ENCODE measurements at regions not wholly inside any gene's neighbourhood (a gene's known extent, or its start where the extent isn't known, plus 50 kb on each side); places are given as distances from the start of the nearest gene placed in this dataset.

GRCh38 chr20:40589581-40589980, 99.5 kb downstream of the MAFB start:
- Histone ChIP-seq H3K4me1 (ENCODE audit: insufficient read depth, low read length, severe bottlenecking) (no peaks in the 10 kb centered on the region), H4K20me1 (ENCODE audit: insufficient read depth, low read length) (no peaks in the 10 kb centered on the region), H3K9me3 (ENCODE audit: low read length) (no peaks in the 10 kb centered on the region), H3K9me2 (ENCODE audit: low read depth, low read length) (no peaks in the 10 kb centered on the region), H3F3A (ENCODE audit: insufficient read depth, low read length) (no peaks in the 10 kb centered on the region), H3K4me2 (ENCODE audit: low read length) (no peak overlapping the region), H2AFZ (ENCODE audit: low read length) (no peak overlapping the region), H3K27me3 (ENCODE audit: insufficient read depth, low read length) (no peaks in the 10 kb centered on the region), H3K79me2 (ENCODE audit: insufficient read depth, low read length) (no peaks in the 10 kb centered on the region), H3K36me3 (ENCODE audit: insufficient read depth, low read length) (no peaks in the 10 kb centered on the region), H3K4me3 (ENCODE audit: low read depth, low read length, poor library complexity, severe bottlenecking) (no peak overlapping the region), H3K9ac (ENCODE audit: low read length) (no peak overlapping the region), H3K27ac (ENCODE audit: low read depth, low read length, poor library complexity, severe bottlenecking) (no peak overlapping the region)
- no peak for TF ChIP-seq EZH2 (IDR thresholded peaks at IDR 0.05; ENCODE audit: borderline replicate concordance, low read length)
- TF ChIP-seq CTCF (IDR thresholded peaks at IDR 0.05; ENCODE audit: low read length), result no peak

- Histone ChIP-seq H3K4me2 (ENCODE audit: low read length) (no peak overlapping the region), H3K4me1 (ENCODE audit: insufficient read depth, low read length, severe bottlenecking) (no peaks in the 10 kb centered on the region), H3K27ac (ENCODE audit: low read depth, low read length, poor library complexity, severe bottlenecking) (no peak overlapping the region), H2AFZ (ENCODE audit: low read length) (no peak overlapping the region), H3K9me2 (ENCODE audit: low read depth, low read length) (no peaks in the 10 kb centered on the region), H3K4me3 (ENCODE audit: low read depth, low read length, poor library complexity, severe bottlenecking) (no peak overlapping the region), H3K9me3 (ENCODE audit: low read length) (no peaks in the 10 kb centered on the region), H3K27me3 (ENCODE audit: insufficient read depth, low read length) (no peaks in the 10 kb centered on the region), H3K9ac (ENCODE audit: low read length) (no peak overlapping the region), H4K20me1 (ENCODE audit: insufficient read depth, low read length) (no peaks in the 10 kb centered on the region), H3K79me2 (ENCODE audit: insufficient read depth, low read length) (no peaks in the 10 kb centered on the region), H3F3A (ENCODE audit: insufficient read depth, low read length) (no peaks in the 10 kb centered on the region), H3K36me3 (ENCODE audit: insufficient read depth, low read length) (no peaks in the 10 kb centered on the region)
- TF ChIP-seq CTCF (IDR thresholded peaks at IDR 0.05; ENCODE audit: low read length), result no peak
- TF ChIP-seq EZH2 (IDR thresholded peaks at IDR 0.05; ENCODE audit: borderline replicate concordance, low read length), result no peak
These were observed 100.1 kb downstream of the MAFB start for GRCh38 chr20:40588891-40589290.

GRCh38 chr20:40587038-40587437, 102.0 kb downstream of the MAFB start:
- Histone ChIP-seq H3K36me3 (ENCODE audit: insufficient read depth, low read length) (no peaks in the 10 kb centered on the region), H3K4me3 (ENCODE audit: low read depth, low read length, poor library complexity, severe bottlenecking) (no peak overlapping the region), H3K27ac (ENCODE audit: low read depth, low read length, poor library complexity, severe bottlenecking) (no peak overlapping the region), H3K4me1 (ENCODE audit: insufficient read depth, low read length, severe bottlenecking) (no peaks in the 10 kb centered on the region), H3K4me2 (ENCODE audit: low read length) (no peak overlapping the region), H3K9ac (ENCODE audit: low read length) (no peak overlapping the region), H3K79me2 (ENCODE audit: insufficient read depth, low read length) (no peaks in the 10 kb centered on the region), H3K27me3 (ENCODE audit: insufficient read depth, low read length) (no peaks in the 10 kb centered on the region), H3F3A (ENCODE audit: insufficient read depth, low read length) (no peaks in the 10 kb centered on the region), H3K9me2 (ENCODE audit: low read depth, low read length) (no peaks in the 10 kb centered on the region), H4K20me1 (ENCODE audit: insufficient read depth, low read length) (no peaks in the 10 kb centered on the region), H3K9me3 (ENCODE audit: low read length) (no peaks in the 10 kb centered on the region), H2AFZ (ENCODE audit: low read length) (no peak overlapping the region)
- TF ChIP-seq CTCF (IDR thresholded peaks at IDR 0.05; ENCODE audit: low read length) (no peak), EZH2 (IDR thresholded peaks at IDR 0.05; ENCODE audit: borderline replicate concordance, low read length) (no peak)
